ENCODE measurements at regions not wholly inside any gene's neighbourhood (a gene's known extent, or its start where the extent isn't known, plus 50 kb on each side); places are given as distances from the start of the nearest gene placed in this dataset.

DNA sequence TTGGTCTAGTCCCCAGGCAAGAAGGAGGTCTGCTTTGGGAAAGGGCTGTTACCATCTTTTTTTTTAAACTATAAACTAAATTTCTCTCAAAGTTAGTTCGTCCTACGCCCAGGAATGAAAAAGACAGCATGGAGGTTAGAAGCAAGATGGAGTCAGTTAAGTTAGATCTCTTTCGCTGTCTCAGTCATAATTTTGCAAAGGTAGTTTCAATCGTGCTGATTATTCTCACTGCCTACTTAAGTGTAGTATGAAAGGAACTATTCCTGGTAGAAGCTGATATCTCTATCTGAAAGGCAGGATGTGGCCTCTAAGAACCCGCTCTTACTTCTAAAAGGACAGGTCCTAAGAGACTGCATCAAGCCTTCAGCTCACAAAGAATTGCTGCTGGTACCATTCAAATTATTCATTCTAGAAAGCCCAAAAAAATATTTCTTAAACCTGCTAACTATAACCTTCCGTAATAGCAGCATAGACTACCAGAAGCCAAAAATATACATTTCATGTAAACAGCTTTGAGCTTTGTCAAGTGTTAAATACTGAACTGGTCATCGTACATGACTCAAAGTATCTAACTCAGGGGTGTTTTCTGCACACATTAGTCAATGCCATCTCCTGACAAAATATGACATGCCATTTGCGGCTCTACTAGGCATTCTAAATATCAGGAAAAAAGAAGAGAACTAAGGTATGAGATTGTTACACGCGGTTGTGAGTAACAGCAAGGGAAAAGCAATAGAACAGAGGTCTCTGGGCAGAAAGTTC, 96.0 kb upstream of the CCDC80 start:
- peaks cover 6% of the 10 kb centered on the region for H3K4me1 Mint-ChIP-seq (ENCODE audit: insufficient read depth, unreplicated experiment)
- intact Hi-C loops (cut with micrococcal nuclease), result no loop called here
- H3K9me3 Mint-ChIP-seq (ENCODE audit: unreplicated experiment), result no peaks in the 10 kb centered on the region
- no peaks in the 10 kb centered on the region for H3K27me3 Mint-ChIP-seq (ENCODE audit: insufficient read depth, unreplicated experiment)
- no TSS peak for BruUV-seq (replicated peaks)
- H3K27ac Mint-ChIP-seq (ENCODE audit: low read depth, unreplicated experiment), result no peak overlapping the region
- ChIA-PET POLR2A (interaction anchor here (1.1 to 1.5 kb wide), 2 partner anchors 10 to 77 kb away, joined by 4 to 7 read pairs; no protein-coding TSS in a partner anchor), CTCF (interaction anchor here (0.6 to 5.6 kb wide), 9 partner anchors 15 to 242 kb away, joined by 3 to 126 read pairs (median 4); no protein-coding TSS in a partner anchor)
- TF ChIP-seq, protein P1, sequence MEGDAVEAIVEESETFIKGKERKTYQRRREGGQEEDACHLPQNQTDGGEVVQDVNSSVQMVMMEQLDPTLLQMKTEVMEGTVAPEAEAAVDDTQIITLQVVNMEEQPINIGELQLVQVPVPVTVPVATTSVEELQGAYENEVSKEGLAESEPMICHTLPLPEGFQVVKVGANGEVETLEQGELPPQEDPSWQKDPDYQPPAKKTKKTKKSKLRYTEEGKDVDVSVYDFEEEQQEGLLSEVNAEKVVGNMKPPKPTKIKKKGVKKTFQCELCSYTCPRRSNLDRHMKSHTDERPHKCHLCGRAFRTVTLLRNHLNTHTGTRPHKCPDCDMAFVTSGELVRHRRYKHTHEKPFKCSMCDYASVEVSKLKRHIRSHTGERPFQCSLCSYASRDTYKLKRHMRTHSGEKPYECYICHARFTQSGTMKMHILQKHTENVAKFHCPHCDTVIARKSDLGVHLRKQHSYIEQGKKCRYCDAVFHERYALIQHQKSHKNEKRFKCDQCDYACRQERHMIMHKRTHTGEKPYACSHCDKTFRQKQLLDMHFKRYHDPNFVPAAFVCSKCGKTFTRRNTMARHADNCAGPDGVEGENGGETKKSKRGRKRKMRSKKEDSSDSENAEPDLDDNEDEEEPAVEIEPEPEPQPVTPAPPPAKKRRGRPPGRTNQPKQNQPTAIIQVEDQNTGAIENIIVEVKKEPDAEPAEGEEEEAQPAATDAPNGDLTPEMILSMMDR (IDR thresholded peaks at IDR 0.05; ENCODE audit: unreplicated experiment), result no peak
- H3K36me3 Mint-ChIP-seq (ENCODE audit: insufficient read depth, unreplicated experiment), result no peaks in the 10 kb centered on the region
- no peak overlapping the region for H3K4me3 Mint-ChIP-seq (ENCODE audit: unreplicated experiment)
- DNase-seq (ENCODE audit: unreplicated experiment), result no peak

DNA sequence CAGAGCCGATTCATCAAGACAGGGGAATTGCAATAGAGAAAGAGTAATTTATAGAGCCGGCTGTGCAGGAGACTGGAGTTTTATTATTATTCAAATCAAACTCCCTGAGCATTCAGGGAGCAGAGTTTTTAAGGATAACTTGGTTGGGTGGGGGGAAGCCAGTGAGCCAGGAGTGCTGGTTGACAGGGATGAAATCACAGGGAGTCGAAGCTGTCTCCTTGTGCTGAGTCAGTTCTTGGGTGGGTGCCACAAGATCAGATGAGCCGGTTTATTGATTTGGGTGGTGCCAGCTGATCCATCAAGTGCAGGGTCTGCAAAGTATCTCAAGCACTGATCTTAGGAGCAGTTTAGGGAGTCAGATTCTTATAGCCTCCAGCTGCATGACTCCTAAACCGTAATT, 95.4 kb upstream of the CCDC80 start:
- POLR2A ChIA-PET, result interaction anchor here (0.6 to 1.5 kb wide), 5 partner anchors 11 to 83 kb away, joined by 3 to 7 read pairs (median 4); no protein-coding TSS in a partner anchor
- CTCF ChIA-PET, result interaction anchor here (0.5 to 5.6 kb wide), 13 partner anchors 12 to 1206 kb away, joined by 3 to 126 read pairs (median 5); no protein-coding TSS in a partner anchor

DNA sequence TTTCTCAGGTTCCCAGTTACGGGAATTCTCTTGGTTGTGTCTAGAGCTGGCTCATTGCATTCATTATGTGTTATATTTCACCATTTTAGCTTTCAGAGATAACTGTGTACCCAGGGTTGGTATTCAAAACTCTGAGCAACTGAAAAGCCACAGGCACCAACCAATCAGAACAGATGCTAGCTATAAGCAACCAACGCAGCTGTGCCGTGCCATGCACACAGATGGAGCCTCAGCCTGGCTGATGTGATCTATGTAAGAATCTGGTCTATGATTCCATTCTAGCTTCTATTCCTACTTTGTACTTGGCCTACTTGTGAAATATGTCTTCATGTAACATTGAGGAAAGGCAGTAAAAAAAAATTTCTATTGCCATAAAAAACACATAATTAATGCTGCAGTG, 95.0 kb upstream of the CCDC80 start:
- no peaks in the 10 kb centered on the region for H3K36me3 Mint-ChIP-seq (ENCODE audit: insufficient read depth, unreplicated experiment)
- TF ChIP-seq, protein P1 (IDR thresholded peaks at IDR 0.05; ENCODE audit: unreplicated experiment), result no peak
- no peak for DNase-seq (ENCODE audit: unreplicated experiment)
- H3K4me1 Mint-ChIP-seq (ENCODE audit: insufficient read depth, unreplicated experiment), result peaks cover 14% of the 10 kb centered on the region
- H3K27me3 Mint-ChIP-seq (ENCODE audit: insufficient read depth, unreplicated experiment), result no peaks in the 10 kb centered on the region
- CTCF ChIA-PET, result interaction anchor here (0.5 to 5.6 kb wide), 18 partner anchors 12 to 1206 kb away, joined by 3 to 126 read pairs (median 5); no protein-coding TSS in a partner anchor
- POLR2A ChIA-PET, result interaction anchor here (0.6 to 1.5 kb wide), 6 partner anchors 11 to 82 kb away, joined by 3 to 7 read pairs (median 4); no protein-coding TSS in a partner anchor
- intact Hi-C loops (cut with micrococcal nuclease), result loop anchor here (1.0 to 2.0 kb wide), 3 partner anchors 78 to 243 kb away; no protein-coding TSS in a partner anchor
- H3K27ac Mint-ChIP-seq (ENCODE audit: low read depth, unreplicated experiment), result no peak overlapping the region
- no peak overlapping the region for H3K4me3 Mint-ChIP-seq (ENCODE audit: unreplicated experiment)
- H3K9me3 Mint-ChIP-seq (ENCODE audit: unreplicated experiment), result no peaks in the 10 kb centered on the region
- no TSS peak for BruUV-seq (replicated peaks)

More for the DNA sequence above, 95.4 kb upstream of the CCDC80 start:
- intact Hi-C loops (cut with micrococcal nuclease), result no loop called here
- Mint-ChIP-seq H3K27ac (ENCODE audit: low read depth, unreplicated experiment) (no peak overlapping the region), H3K4me3 (ENCODE audit: unreplicated experiment) (no peak overlapping the region), H3K9me3 (ENCODE audit: unreplicated experiment) (no peaks in the 10 kb centered on the region), H3K36me3 (ENCODE audit: insufficient read depth, unreplicated experiment) (no peaks in the 10 kb centered on the region), H3K4me1 (ENCODE audit: insufficient read depth, unreplicated experiment) (peaks cover 10% of the 10 kb centered on the region), H3K27me3 (ENCODE audit: insufficient read depth, unreplicated experiment) (no peaks in the 10 kb centered on the region)
- TF ChIP-seq, protein P1 (IDR thresholded peaks at IDR 0.05; ENCODE audit: unreplicated experiment), result no peak
- no peak for DNase-seq (ENCODE audit: unreplicated experiment)
- BruUV-seq (replicated peaks), result no TSS peak

DNA sequence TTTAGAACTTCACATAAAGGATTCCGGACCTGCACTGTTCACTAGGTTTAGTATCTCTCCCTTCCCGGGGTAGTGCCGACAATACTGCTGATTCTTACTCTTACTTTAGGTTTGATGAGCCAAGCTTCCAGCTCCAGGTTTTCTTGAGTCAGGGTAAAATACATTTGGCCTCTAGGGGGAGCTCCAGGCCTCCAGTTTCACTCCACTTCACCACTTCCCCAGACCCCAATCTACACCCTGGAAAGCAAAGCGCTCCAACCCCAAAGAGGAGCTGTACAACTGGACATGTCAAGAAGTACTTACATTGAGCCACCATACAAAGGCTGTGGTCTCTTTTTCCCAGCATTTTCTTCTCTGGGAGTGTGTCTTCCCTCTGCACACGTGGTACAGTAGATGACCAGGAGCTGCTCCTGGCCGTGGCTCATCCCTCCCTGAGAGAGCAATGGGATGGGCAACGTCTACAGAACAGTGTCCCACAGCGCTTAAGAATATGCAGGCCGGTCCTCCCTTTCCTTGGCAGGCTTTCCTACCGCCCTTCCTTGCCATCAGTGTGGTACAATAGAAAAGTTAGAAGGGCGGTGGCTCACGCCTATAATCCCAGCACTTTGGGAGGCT, 93.9 kb upstream of the CCDC80 start:
- Mint-ChIP-seq H3K27me3 (ENCODE audit: insufficient read depth, unreplicated experiment) (no peaks in the 10 kb centered on the region), H3K4me1 (ENCODE audit: insufficient read depth, unreplicated experiment) (peaks cover 14% of the 10 kb centered on the region), H3K36me3 (ENCODE audit: insufficient read depth, unreplicated experiment) (no peaks in the 10 kb centered on the region), H3K9me3 (ENCODE audit: unreplicated experiment) (no peaks in the 10 kb centered on the region), H3K27ac (ENCODE audit: low read depth, unreplicated experiment) (no peak overlapping the region), H3K4me3 (ENCODE audit: unreplicated experiment) (no peak overlapping the region)
- DNase-seq (ENCODE audit: unreplicated experiment), result peak; percentile 81
- TF ChIP-seq, protein P1 (IDR thresholded peaks at IDR 0.05; ENCODE audit: unreplicated experiment), result peak; percentile 72
- BruUV-seq (replicated peaks), result no TSS peak
- intact Hi-C loops (cut with micrococcal nuclease), result loop anchor here (1.0 to 2.0 kb wide), 3 partner anchors 79 to 244 kb away; no protein-coding TSS in a partner anchor
- POLR2A ChIA-PET, result interaction anchor here (0.6 to 1.5 kb wide), 5 partner anchors 43 to 257 kb away, joined by 3 to 11 read pairs (median 4); no protein-coding TSS in a partner anchor
- CTCF ChIA-PET, result interaction anchor here (0.6 to 5.6 kb wide), 46 partner anchors 9 to 674 kb away, joined by 3 to 126 read pairs (median 5); no protein-coding TSS in a partner anchor

Measured in MCF 10A (cell line).